ENCODE measurements at regions not wholly inside any gene's neighbourhood (a gene's known extent, or its start where the extent isn't known, plus 50 kb on each side); places are given as distances from the start of the nearest gene placed in this dataset.
"Not testable (repeated sequence)": the region's sequence is repeated elsewhere in the genome, so short reads cannot be mapped to it uniquely, and the experiment has no call there.

GRCh38 chr1:144516172-144516571 lies 54.7 kb upstream of the NBPF15 start:
- not testable (repeated sequence) for DNase-seq (ENCODE audit: low read depth in 2 of 2)

GRCh38 chr1:144516906-144517305 lies 55.4 kb upstream of the NBPF15 start:
- peak in 1 of 2 experiments; percentile 2 for DNase-seq (ENCODE audit: low read depth in 2 of 2)

- not testable (repeated sequence) for DNase-seq (ENCODE audit: low read depth in 2 of 2)
Observed at GRCh38 chr1:144518439-144518838, 57.0 kb upstream of the NBPF15 start.

- not testable (repeated sequence) for DNase-seq (ENCODE audit: low read depth in 2 of 2)
Observed at GRCh38 chr1:144519528-144520189, 58.2 kb upstream of the NBPF15 start.

GRCh38 chr1:144523661-144524407 lies 62.4 kb upstream of the NBPF15 start:
- DNase-seq (ENCODE audit: low read depth in 2 of 2): peak in 1 of 2 experiments; percentile 13

GRCh38 chr1:144532156-144532607 lies 60.5 kb upstream of the PPIAL4F start:
- DNase-seq (ENCODE audit: low read depth in 2 of 2): not testable (repeated sequence)

GRCh38 chr1:144533480-144533879 lies 59.2 kb upstream of the PPIAL4F start:
- not testable (repeated sequence) for DNase-seq (ENCODE audit: low read depth in 2 of 2)

GRCh38 chr1:144534286-144534685 lies 58.4 kb upstream of the PPIAL4F start:
- DNase-seq (ENCODE audit: low read depth in 2 of 2): not testable (repeated sequence)

- not testable (repeated sequence) for DNase-seq (ENCODE audit: low read depth in 2 of 2)
Observed at GRCh38 chr1:144536677-144537076, 56.0 kb upstream of the PPIAL4F start.

- DNase-seq (ENCODE audit: low read depth in 2 of 2): not testable (repeated sequence)
Observed at GRCh38 chr1:144537234-144537633, 55.5 kb upstream of the PPIAL4F start.

GRCh38 chr1:144538736-144539135 lies 54.0 kb upstream of the PPIAL4F start:
- DNase-seq (ENCODE audit: low read depth in 2 of 2): not testable (repeated sequence)

- not testable (repeated sequence) for DNase-seq (ENCODE audit: low read depth in 2 of 2)
Observed at GRCh38 chr1:144539191-144539960, 53.3 kb upstream of the PPIAL4F start.

Data from fibroblast of skin of left quadriceps (primary cell).